HG03460 (cell line): ENCODE measurements at regions not wholly inside any gene's neighbourhood (a gene's known extent, or its start where the extent isn't known, plus 50 kb on each side); places are given as distances from the start of the nearest gene placed in this dataset.

Source experiments
- ATAC-seq: cut with Tn5 transposase; IDR thresholded peaks from one replicate; pipeline ENCODE4 v1.9.1; 2021; ENCODE audit not compliant: unreplicated experiment

GRCh38 chr14:29102996-29103395, 336.4 kb downstream of the FOXG1 start:
- no peak for ATAC-seq

DNA sequence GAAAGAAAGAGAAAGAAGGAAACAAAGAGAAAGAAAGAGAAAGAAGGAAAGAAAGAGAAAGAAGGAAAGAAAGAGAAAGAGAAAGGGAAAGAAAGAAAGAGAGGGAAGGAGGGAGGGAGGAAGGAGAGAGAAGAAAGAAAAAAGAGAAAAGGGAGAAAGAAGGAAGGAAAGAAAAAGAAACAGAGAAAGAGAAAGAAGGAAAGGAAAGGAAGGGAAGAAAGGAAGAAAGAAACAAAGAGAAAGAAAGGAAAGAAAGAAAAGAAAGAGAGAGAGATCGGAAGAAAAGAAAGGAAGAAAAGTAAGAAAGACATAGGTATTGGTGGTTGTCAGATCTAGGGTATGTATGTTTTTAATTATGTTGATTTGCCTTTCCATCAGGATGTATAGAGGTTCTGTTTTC, 342.3 kb downstream of the FOXG1 start:
- no peak for ATAC-seq

- ATAC-seq: no peak
Observed at GRCh38 chr14:29109589-29109988, 343.0 kb downstream of the FOXG1 start.

DNA sequence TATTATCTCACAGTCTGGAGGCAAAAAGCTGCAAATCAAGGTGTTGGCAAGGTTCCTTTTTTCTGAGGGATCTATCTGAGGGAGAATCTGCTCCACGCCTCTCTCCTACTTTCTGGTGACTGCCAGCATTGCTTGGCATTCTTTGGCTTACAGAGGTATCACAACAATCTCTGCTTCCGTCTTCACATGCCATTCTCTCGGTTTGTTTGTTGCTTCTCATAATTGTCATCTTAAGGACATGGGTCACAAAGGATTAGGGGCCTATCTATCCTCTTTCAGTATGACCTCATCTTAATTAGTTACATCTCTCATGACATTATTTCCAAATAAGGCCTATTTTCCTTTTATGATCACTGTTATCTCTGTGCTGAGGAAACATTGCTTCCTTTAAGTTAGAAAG, 345.0 kb downstream of the FOXG1 start:
- ATAC-seq: no peak

DNA sequence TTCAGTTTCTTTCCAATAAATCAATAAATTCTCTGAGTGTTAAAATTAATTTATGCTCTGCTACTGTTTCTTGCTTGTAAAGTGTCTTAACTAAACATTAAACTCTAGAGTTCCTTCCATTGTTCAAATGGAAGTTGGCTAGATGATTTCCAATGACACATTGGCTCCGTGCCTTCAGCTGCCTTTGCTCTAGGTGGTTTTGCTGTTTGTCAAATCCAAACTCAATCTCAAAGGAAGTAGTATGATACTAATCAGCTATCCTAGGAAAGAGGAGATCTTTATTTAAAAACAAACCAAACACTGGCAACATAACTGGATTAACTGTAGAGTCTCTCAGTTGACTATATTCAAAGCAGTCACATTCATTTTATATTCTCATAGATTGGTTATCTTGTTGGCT, 356.4 kb downstream of the FOXG1 start:
- no peak for ATAC-seq

DNA sequence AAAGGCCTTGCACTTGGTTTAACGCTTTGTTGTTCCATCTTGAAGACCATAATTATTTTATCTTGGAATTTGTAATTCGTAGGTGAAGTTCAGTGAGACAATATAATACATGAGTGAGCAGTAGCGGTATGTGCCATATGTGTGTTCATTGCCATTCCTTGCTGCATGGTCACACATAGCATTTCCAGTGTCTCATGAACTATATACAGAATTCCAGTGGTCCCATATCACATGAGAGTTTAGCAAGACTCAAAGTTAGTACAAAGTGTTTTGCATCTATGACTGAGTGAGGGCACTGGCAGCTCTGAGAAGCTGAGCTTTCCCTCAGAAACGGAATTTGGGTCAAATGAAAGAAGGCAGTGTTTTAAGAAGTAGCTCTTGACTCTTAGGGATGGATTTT, 359.8 kb downstream of the FOXG1 start:
- no peak for ATAC-seq

DNA sequence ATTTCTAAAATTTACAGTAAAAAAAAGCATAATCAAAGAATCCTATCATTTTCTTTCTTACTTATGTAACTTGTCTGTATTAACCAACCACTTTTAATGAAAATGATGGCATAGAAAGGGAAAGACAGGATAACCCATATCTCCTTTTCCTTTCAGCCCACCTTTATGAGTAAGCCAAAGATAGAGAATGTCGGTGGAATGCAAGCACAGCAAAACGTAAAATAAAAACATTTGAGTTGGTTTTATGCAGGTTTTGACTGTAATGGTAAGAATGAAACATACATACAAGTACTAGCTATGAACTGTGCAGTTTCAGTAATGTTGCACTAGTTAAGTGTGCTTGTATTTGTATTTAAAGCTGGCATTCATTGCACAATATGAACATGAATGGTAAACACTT, 360.3 kb downstream of the FOXG1 start:
- ATAC-seq: no peak

DNA sequence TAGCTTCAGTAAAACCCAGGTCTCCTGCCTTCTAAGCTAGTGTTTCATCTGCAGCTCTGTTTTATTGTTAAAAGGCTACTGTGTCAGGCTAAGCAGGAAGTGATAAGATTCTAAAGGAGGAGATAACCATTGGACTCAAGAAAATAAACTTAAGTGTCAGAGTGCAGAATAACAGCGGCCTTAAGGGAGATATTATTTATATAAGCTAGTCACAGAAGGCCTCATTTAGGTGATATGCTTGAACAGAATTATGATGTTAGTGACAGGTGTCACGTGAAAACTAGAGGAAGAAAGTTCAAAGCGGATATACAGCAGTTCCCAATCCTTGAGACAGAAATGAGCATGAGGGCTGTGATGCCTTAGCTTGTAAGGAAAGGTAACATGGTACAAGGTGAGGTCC, 373.4 kb downstream of the FOXG1 start:
- no peak for ATAC-seq

GRCh38 chr14:29144621-29145020, 378.0 kb downstream of the FOXG1 start:
- no peak for ATAC-seq

DNA sequence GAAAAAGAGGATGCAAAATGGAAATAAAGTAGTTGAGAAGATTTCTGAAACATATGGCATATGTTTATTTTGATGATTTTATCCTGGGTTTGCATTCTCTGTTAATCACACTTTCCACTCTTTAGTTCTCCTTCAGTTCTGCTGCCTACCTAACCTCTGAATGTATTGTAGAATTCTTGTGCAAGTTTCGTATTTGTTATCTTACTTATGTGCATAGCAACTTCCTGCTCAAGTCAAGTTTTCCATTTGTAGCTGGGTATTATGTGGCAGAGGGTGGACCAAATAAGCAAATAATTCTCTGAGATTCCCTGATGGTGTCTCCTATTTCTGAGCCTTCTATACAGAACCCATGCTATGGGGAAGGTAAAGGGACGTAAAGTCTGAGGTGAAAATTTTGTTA, 381.6 kb downstream of the FOXG1 start:
- ATAC-seq: no peak

- ATAC-seq: no peak
Observed at GRCh38 chr14:29149798-29150197, 383.2 kb downstream of the FOXG1 start.

- ATAC-seq: no peak
Observed at GRCh38 chr14:29150659-29151058, 384.1 kb downstream of the FOXG1 start.

DNA sequence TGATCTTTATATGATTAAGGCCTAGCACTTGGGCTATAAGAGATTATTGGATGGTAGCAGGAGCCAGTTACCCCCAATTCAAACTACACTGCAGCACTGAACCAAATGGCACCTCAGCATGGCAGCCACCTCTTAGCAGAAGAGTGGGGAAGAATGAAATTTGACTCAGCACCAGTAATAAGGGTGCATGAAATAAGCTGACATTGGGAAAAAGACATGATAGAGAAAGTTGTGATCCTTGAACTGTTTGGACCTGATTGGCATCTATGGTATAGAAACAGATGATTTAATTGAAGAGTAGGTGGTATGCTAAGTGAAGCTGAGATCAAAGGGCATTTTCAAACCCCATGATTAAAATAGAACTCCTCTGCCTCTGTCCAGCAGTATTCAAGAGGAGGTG, 389.5 kb downstream of the FOXG1 start:
- no peak for ATAC-seq

DNA sequence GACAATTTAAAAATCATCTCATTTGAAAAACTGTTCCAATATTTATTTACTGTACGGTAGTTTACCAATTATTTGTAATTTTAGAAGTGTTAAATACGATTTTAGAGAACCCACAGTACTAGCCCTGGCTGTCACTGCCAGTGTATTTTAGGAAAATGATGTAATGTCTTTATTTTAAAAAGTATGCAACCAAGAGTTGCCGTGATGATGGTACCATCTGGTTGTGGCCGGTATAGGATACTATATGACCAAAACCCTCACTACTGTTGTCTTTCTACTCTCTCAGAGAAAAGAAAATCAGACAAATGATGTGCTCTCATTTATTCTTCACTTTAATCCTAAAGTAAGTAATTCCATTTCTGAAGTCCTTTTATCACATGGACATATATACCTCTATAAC, 395.0 kb downstream of the FOXG1 start:
- no peak for ATAC-seq

DNA sequence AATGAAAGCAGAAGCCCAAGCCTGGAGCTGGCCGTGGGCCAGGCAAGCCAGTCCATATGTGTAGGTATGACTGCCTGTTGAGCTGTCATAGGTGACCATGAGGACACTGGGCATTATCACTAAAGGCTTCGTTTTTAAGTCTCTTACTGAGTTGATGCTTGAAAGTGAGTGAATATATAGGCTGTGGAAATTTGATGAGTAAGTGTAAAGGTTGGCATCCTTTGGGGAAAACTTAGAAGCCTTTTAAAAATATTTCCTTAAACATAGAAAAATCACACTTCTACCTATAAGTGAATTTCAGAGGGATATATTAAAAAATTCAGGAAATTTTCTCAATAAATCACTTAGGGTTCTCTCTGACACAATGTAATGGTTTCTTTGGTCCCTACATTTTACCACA, 396.5 kb downstream of the FOXG1 start:
- ATAC-seq: no peak

- ATAC-seq: no peak
Observed at GRCh38 chr14:29165431-29165830, 398.8 kb downstream of the FOXG1 start.

DNA sequence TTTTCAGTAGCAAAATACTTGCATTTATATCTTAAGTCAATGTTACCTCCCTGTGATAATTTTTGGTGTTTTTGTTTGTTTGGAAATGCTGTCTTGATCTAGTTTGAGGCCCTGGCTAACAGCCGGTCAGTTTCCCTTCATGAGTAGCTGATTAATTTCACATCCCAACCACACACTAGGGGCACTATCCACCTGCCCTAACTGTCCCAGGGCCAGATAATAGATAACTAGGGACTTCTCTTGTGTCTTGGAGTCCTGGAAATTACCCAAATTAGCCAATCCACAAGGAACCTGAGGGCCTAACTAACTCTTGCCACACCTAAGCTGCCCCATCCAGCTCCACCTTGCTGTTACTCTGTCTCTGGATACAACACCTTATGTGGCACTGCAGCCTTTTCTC, 399.9 kb downstream of the FOXG1 start:
- no peak for ATAC-seq

- no peak for ATAC-seq
Observed at GRCh38 chr14:29168149-29168548, 401.6 kb downstream of the FOXG1 start.

- ATAC-seq: no peak
Observed at GRCh38 chr14:29169408-29169807, 402.8 kb downstream of the FOXG1 start.

DNA sequence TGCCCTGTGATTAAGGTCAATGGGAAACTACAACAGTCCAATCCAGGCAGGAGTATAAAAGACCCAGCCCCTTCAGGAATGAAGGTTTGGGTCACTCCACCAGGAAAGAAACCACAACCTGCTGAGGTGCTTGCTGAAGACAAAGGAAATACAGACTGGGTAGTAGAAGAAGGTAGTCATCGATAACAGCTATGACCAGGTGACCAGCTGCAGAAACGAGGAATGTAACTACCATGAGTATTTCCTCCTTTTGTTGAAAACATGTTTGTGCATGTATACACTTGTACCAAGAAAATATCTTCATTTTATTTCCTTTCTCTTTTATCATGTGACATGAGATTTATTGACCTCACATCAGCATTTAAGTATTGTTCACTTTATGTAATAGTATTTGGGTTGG, 409.1 kb downstream of the FOXG1 start:
- no peak for ATAC-seq

- no peak for ATAC-seq
Observed at GRCh38 chr14:29176876-29177275, 410.3 kb downstream of the FOXG1 start.

DNA sequence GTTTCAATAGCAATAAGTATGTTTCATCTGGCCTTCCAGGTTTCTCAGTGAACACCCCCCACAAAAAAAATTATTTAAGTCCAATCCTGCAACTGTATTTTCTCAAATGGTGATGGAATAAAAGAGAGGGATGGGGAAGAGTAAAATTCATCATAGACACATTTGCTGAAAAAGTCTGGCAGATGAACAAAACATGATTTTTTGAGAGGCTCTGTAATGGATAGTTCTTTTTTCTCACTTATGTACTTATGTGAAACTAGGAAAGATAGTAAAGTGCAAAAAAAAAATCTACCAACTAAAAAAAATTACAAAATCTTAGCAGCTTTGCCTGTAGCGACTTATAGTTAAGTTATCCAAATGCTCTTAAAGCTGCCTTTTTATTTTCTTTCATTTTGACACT, 412.4 kb downstream of the FOXG1 start:
- no peak for ATAC-seq

- no peak for ATAC-seq
Observed at GRCh38 chr14:29191092-29191491, 424.5 kb downstream of the FOXG1 start.

DNA sequence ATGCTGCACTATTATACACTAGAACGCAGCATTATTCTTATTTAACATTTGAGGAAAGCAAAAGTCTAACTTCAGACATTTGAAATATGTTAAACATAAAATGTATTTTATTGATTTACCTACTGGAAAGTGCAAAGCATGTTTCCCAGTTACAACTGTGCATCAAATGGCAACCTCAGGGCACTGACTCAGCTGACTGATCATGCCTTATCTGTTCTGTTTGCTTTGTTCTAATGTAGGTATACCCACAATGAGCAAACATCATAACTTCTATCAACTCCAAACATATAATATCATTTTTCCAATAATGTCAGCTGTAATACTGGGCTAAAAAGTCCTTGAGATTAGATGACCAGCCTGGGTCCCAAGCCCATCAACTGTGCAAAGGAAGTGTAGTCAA, 431.0 kb downstream of the FOXG1 start:
- ATAC-seq: no peak
